OCI-LY1 (cell line): ENCODE measurements at regions not wholly inside any gene's neighbourhood (a gene's known extent, or its start where the extent isn't known, plus 50 kb on each side); places are given as distances from the start of the nearest gene placed in this dataset.

Experiments used
- H2AFZ ChIP-seq: fragments of 200-600 bp; sonication (generic), shearing (Covaris generic); 2 replicates; pipeline ENCODE4 v1.6.0; 2014; ENCODE audit warnings: antibody characterized with exemption, mild to moderate bottlenecking, low read length
- H3F3A ChIP-seq: fragments of 200-600 bp; sonication (generic), shearing (Covaris generic); 2 replicates; pipeline ENCODE4 v1.6.0; 2014; ENCODE audit warnings: mild to moderate bottlenecking, antibody characterized with exemption, low read length, moderate library complexity; ENCODE audit not compliant: insufficient read depth
- H3K27ac ChIP-seq: fragments of 200-600 bp; sonication (generic); 2 replicates; pipeline ENCODE4 v1.5.1; 2014; ENCODE audit warnings: low read length, mixed run types, mild to moderate bottlenecking, low read depth; ENCODE audit not compliant: poor library complexity, severe bottlenecking
- H3K27me3 ChIP-seq: fragments of 200-600 bp; sonication (generic); 2 replicates; pipeline ENCODE4 v1.6.0; 2014; ENCODE audit warnings: antibody characterized with exemption, mild to moderate bottlenecking, low read length, moderate library complexity; ENCODE audit not compliant: insufficient read depth
- H3K36me3 ChIP-seq: fragments of 200-600 bp; sonication (generic); 2 replicates; pipeline ENCODE4 v1.6.1; 2014; ENCODE audit warnings: mild to moderate bottlenecking, antibody characterized with exemption, low read length, moderate library complexity, mixed read lengths; ENCODE audit not compliant: insufficient read depth
- H3K4me1 ChIP-seq: fragments of 200-600 bp; sonication (generic); 2 replicates; pipeline ENCODE4 v1.5.1; 2014; ENCODE audit warnings: mild to moderate bottlenecking, low read length, moderate library complexity; ENCODE audit not compliant: insufficient read depth, severe bottlenecking
- H3K4me2 ChIP-seq: fragments of 200-600 bp; sonication (generic), shearing (Covaris generic); 2 replicates; pipeline ENCODE4 v1.6.1; 2014; ENCODE audit warnings: low read length
- H3K4me3 ChIP-seq: fragments of 200-600 bp; sonication (generic); 2 replicates; pipeline ENCODE4 v1.5.1; 2014; ENCODE audit warnings: low read length, low read depth, mild to moderate bottlenecking, mixed read lengths; ENCODE audit not compliant: poor library complexity, severe bottlenecking
- H3K79me2 ChIP-seq: fragments of 200-600 bp; shearing (Covaris generic); 2 replicates; pipeline ENCODE4 v1.6.1; 2016; ENCODE audit warnings: mixed run types, low read length, mixed read lengths; ENCODE audit not compliant: insufficient read depth
- H3K9ac ChIP-seq: fragments of 200-600 bp; sonication (generic), shearing (Covaris generic); 2 replicates; pipeline ENCODE4 v1.6.1; 2014; ENCODE audit warnings: mild to moderate bottlenecking, low read length, mixed read lengths
- H3K9me2 ChIP-seq: fragments of 200-600 bp; sonication (generic), shearing (Covaris generic); 2 replicates; pipeline ENCODE4 v1.6.1; 2014; ENCODE audit warnings: low read depth, mild to moderate bottlenecking, low read length, mixed read lengths
- H3K9me3 ChIP-seq: fragments of 200-600 bp; shearing (Covaris generic); 2 replicates; pipeline ENCODE4 v1.6.1; 2014; ENCODE audit warnings: low read length, mixed read lengths
- H4K20me1 ChIP-seq: fragments of 200-600 bp; sonication (generic), shearing (Covaris generic); 2 replicates; pipeline ENCODE4 v1.6.0; 2016; ENCODE audit warnings: mild to moderate bottlenecking, low read length; ENCODE audit not compliant: insufficient read depth
- EZH2 ChIP-seq: fragments of 200-600 bp; sonication (generic), shearing (Covaris generic); IDR thresholded peaks from 2 replicates; pipeline ENCODE4 v1.8.0; 2017; ENCODE audit warnings: borderline replicate concordance, mixed run types, mild to moderate bottlenecking, antibody characterized with exemption, low read length, moderate library complexity, mixed read lengths
- TF ChIP-seq, protein P1 (sequence below): fragments of 200-600 bp; sonication (generic), shearing (Covaris generic); IDR thresholded peaks from 2 replicates; pipeline ENCODE4 v1.5.1; 2017; ENCODE audit warnings: mild to moderate bottlenecking, antibody characterized with exemption, low read length, moderate library complexity, mixed read lengths

DNA sequence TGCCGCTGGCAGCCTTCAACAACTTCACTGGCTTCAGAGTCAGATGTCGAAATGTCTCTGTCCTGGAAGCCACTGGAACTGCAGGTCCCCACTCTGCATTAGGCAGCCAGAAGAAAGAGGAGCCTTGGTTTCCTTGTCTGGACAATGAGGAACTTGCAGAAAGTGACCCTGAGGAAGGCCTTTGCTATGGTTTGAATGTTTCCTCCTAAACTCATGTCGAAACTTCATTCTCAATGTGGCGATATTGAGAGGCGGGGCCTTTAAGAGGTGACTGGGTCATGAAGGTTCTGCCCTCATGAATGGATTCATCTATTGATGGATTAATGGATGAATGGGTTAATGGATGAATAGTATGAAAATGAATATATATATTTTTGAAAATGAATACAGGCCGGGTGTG is 61.6 kb upstream of the GPR26 start:
- H3F3A ChIP-seq, result no peaks in the 10 kb centered on the region
- no peak overlapping the region for H3K4me2 ChIP-seq
- no peak overlapping the region for H3K27ac ChIP-seq
- H3K9me3 ChIP-seq, result no peaks in the 10 kb centered on the region
- H3K4me3 ChIP-seq, result no peak overlapping the region
- no peak overlapping the region for H2AFZ ChIP-seq
- TF ChIP-seq EZH2, result no peak
- TF ChIP-seq, protein P1, sequence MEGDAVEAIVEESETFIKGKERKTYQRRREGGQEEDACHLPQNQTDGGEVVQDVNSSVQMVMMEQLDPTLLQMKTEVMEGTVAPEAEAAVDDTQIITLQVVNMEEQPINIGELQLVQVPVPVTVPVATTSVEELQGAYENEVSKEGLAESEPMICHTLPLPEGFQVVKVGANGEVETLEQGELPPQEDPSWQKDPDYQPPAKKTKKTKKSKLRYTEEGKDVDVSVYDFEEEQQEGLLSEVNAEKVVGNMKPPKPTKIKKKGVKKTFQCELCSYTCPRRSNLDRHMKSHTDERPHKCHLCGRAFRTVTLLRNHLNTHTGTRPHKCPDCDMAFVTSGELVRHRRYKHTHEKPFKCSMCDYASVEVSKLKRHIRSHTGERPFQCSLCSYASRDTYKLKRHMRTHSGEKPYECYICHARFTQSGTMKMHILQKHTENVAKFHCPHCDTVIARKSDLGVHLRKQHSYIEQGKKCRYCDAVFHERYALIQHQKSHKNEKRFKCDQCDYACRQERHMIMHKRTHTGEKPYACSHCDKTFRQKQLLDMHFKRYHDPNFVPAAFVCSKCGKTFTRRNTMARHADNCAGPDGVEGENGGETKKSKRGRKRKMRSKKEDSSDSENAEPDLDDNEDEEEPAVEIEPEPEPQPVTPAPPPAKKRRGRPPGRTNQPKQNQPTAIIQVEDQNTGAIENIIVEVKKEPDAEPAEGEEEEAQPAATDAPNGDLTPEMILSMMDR, result no peak
- no peaks in the 10 kb centered on the region for H3K4me1 ChIP-seq
- no peaks in the 10 kb centered on the region for H3K79me2 ChIP-seq
- H3K27me3 ChIP-seq, result peaks cover 11% of the 10 kb centered on the region; the same call in 1 of the 2 replicates
- no peaks in the 10 kb centered on the region for H3K9me2 ChIP-seq
- no peaks in the 10 kb centered on the region for H4K20me1 ChIP-seq
- H3K9ac ChIP-seq, result no peak overlapping the region
- H3K36me3 ChIP-seq, result no peaks in the 10 kb centered on the region

DNA sequence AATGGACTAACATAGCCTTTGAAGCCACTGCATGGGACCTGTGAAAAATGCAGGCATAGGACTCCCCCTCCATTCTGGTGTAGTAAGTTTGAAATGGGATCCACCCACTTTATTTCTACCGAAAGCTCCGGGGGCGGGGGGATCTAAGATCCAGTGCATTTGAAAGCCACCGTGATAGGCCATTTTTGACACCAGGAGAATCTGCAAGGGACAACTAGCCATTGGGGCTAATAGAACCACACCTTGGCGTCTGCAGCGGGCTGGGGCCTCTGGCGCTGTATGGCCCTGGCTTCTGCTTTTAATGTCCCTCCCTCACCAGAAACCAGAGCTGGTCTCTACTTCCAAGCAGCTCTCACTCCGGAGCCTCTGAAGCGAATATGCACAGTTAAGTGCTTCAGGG is 60.1 kb upstream of the GPR26 start:
- Histone ChIP-seq H3K79me2 (no peaks in the 10 kb centered on the region), H3K27ac (no peak overlapping the region), H3K9me3 (no peaks in the 10 kb centered on the region), H3K9me2 (no peaks in the 10 kb centered on the region), H3K27me3 (peaks cover 11% of the 10 kb centered on the region; the same call in 1 of the 2 replicates), H2AFZ (no peak overlapping the region), H3K4me2 (no peak overlapping the region), H3F3A (no peaks in the 10 kb centered on the region), H3K4me1 (no peaks in the 10 kb centered on the region), H3K9ac (no peak overlapping the region), H4K20me1 (no peaks in the 10 kb centered on the region), H3K36me3 (no peaks in the 10 kb centered on the region), H3K4me3 (no peak overlapping the region)
- TF ChIP-seq EZH2, result no peak
- TF ChIP-seq, protein P1, result no peak

DNA sequence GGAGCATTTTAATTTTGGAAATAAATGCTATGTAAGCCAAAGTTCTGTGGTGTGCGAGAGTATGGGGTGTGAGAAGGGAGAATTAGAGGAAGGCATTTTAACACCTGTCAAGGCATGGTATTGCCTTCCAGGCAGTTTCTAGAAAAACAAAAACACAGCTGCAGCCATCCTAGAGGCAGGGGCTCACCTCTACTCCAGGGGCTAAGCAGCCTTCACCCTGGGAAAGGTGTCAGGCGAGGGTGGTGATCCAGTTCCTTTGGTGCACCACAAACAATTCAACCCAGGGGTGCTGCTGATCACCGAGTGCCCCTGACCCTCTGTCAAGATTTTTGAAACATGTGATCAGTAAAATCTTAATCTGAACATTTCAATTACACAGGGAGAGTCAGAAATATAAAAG is 59.2 kb upstream of the GPR26 start:
- Histone ChIP-seq H3K4me2 (no peak overlapping the region), H3K9me3 (no peaks in the 10 kb centered on the region), H3K4me3 (no peak overlapping the region), H3K9ac (no peak overlapping the region), H3K79me2 (no peaks in the 10 kb centered on the region), H3K27ac (no peak overlapping the region), H3K4me1 (no peaks in the 10 kb centered on the region), H3K27me3 (peaks cover 11% of the 10 kb centered on the region; the same call in 1 of the 2 replicates), H3K36me3 (no peaks in the 10 kb centered on the region), H3K9me2 (no peaks in the 10 kb centered on the region), H4K20me1 (no peaks in the 10 kb centered on the region), H2AFZ (no peak overlapping the region), H3F3A (no peaks in the 10 kb centered on the region)
- TF ChIP-seq, protein P1, result no peak
- TF ChIP-seq EZH2, result no peak
